ENCODE measurements at regions not wholly inside any gene's neighbourhood (a gene's known extent, or its start where the extent isn't known, plus 50 kb on each side); places are given as distances from the start of the nearest gene placed in this dataset.

- TF ChIP-seq CTCF (IDR thresholded peaks at IDR 0.05), result no peak
- TF ChIP-seq RNF2 (IDR thresholded peaks at IDR 0.05; ENCODE audit: borderline replicate concordance, low read depth), result no peak
- TF ChIP-seq JUN (IDR thresholded peaks at IDR 0.05), result no peak
- TF ChIP-seq MYC (IDR thresholded peaks at IDR 0.05; ENCODE audit: borderline replicate concordance, low read length), result no peak
- no peak for TF ChIP-seq MAFK (IDR thresholded peaks at IDR 0.05; ENCODE audit: partially characterized antibody)
- TF ChIP-seq PHF8 (IDR thresholded peaks at IDR 0.05; ENCODE audit: borderline replicate concordance, low read depth), result no peak
- TF ChIP-seq CHD2 (IDR thresholded peaks at IDR 0.05; ENCODE audit: low read length, partially characterized antibody), result no peak
- TF ChIP-seq E2F6 (IDR thresholded peaks at IDR 0.05; ENCODE audit: borderline replicate concordance, low read depth), result no peak
- no peak for TF ChIP-seq ZC3H11A (IDR thresholded peaks at IDR 0.05)
- TF ChIP-seq CHD4 (IDR thresholded peaks at IDR 0.05; ENCODE audit: borderline replicate concordance), result no peak
- TF ChIP-seq MAX (IDR thresholded peaks at IDR 0.05), result no peak
Measured at GRCh38 chr5:146995878-146996277, 117.3 kb upstream of the PPP2R2B start.
